ENCODE measurements at regions not wholly inside any gene's neighbourhood (a gene's known extent, or its start where the extent isn't known, plus 50 kb on each side); places are given as distances from the start of the nearest gene placed in this dataset.

DNA sequence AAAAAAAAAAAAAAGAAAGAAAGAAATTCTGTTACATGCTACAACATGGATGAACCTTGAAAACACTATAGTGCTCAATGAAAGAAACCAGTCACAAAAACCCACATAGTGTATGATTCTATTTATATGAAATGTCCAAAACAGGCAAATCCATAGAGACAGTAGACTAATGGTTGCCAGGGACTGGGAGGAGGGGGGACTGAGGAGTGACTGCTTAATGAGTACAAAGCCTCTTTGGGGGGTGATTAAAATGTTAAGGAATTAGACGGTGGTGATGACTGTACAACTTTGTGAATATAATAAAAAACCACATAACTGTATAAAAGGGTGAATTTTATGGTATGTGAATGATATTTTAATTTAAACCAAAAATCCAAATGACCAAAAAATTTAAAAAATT lies 116.0 kb upstream of the GUCA2B start:
- CTCF ChIA-PET = interaction anchor here (0.6 to 0.7 kb wide), 2 partner anchors 78 to 1253 kb away, joined by 3 read pairs; no protein-coding TSS in a partner anchor
- H3K27ac Mint-ChIP-seq (ENCODE audit: low read depth, unreplicated experiment) = no peak overlapping the region
- no peak for DNase-seq (ENCODE audit: unreplicated experiment)
- peaks cover 9% of the 10 kb centered on the region for H3K27me3 Mint-ChIP-seq (ENCODE audit: insufficient read depth, unreplicated experiment)
- POLR2A ChIA-PET = no interaction called here
- BruUV-seq (replicated peaks) = no TSS peak
- H3K36me3 Mint-ChIP-seq (ENCODE audit: insufficient read depth, unreplicated experiment) = no peaks in the 10 kb centered on the region
- intact Hi-C loops (cut with micrococcal nuclease) = loop anchor here (5.0 kb wide), 2 partner anchors 375 to 465 kb away; no protein-coding TSS in a partner anchor
- no peaks in the 10 kb centered on the region for H3K9me3 Mint-ChIP-seq (ENCODE audit: unreplicated experiment)
- H3K4me3 Mint-ChIP-seq (ENCODE audit: unreplicated experiment) = no peak overlapping the region
- H3K4me1 Mint-ChIP-seq (ENCODE audit: insufficient read depth, unreplicated experiment) = no peaks in the 10 kb centered on the region
- TF ChIP-seq, protein P1, sequence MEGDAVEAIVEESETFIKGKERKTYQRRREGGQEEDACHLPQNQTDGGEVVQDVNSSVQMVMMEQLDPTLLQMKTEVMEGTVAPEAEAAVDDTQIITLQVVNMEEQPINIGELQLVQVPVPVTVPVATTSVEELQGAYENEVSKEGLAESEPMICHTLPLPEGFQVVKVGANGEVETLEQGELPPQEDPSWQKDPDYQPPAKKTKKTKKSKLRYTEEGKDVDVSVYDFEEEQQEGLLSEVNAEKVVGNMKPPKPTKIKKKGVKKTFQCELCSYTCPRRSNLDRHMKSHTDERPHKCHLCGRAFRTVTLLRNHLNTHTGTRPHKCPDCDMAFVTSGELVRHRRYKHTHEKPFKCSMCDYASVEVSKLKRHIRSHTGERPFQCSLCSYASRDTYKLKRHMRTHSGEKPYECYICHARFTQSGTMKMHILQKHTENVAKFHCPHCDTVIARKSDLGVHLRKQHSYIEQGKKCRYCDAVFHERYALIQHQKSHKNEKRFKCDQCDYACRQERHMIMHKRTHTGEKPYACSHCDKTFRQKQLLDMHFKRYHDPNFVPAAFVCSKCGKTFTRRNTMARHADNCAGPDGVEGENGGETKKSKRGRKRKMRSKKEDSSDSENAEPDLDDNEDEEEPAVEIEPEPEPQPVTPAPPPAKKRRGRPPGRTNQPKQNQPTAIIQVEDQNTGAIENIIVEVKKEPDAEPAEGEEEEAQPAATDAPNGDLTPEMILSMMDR (IDR thresholded peaks at IDR 0.05; ENCODE audit: unreplicated experiment) = no peak

GRCh38 chr1:42035830-42036604 lies 117.2 kb upstream of the GUCA2B start:
- DNase-seq (ENCODE audit: unreplicated experiment) = peak; percentile 91
- H3K27me3 Mint-ChIP-seq (ENCODE audit: insufficient read depth, unreplicated experiment) = peaks cover 12% of the 10 kb centered on the region
- no peaks in the 10 kb centered on the region for H3K36me3 Mint-ChIP-seq (ENCODE audit: insufficient read depth, unreplicated experiment)
- POLR2A ChIA-PET = no interaction called here
- intact Hi-C loops (cut with micrococcal nuclease) = loop anchor here (1.0 to 5.0 kb wide), 3 partner anchors 224 to 464 kb away; no protein-coding TSS in a partner anchor
- TF ChIP-seq, protein P1 (IDR thresholded peaks at IDR 0.05; ENCODE audit: unreplicated experiment) = no peak
- no peak overlapping the region for H3K27ac Mint-ChIP-seq (ENCODE audit: low read depth, unreplicated experiment)
- H3K4me1 Mint-ChIP-seq (ENCODE audit: insufficient read depth, unreplicated experiment) = no peaks in the 10 kb centered on the region
- peak overlapping the region; percentile 69 for H3K4me3 Mint-ChIP-seq (ENCODE audit: unreplicated experiment)
- BruUV-seq (replicated peaks) = no TSS peak
- H3K9me3 Mint-ChIP-seq (ENCODE audit: unreplicated experiment) = no peaks in the 10 kb centered on the region
- CTCF ChIA-PET = interaction anchor here (0.5 to 0.6 kb wide), 2 partner anchors 451 to 1940 kb away, joined by 3 read pairs; no protein-coding TSS in a partner anchor

DNA sequence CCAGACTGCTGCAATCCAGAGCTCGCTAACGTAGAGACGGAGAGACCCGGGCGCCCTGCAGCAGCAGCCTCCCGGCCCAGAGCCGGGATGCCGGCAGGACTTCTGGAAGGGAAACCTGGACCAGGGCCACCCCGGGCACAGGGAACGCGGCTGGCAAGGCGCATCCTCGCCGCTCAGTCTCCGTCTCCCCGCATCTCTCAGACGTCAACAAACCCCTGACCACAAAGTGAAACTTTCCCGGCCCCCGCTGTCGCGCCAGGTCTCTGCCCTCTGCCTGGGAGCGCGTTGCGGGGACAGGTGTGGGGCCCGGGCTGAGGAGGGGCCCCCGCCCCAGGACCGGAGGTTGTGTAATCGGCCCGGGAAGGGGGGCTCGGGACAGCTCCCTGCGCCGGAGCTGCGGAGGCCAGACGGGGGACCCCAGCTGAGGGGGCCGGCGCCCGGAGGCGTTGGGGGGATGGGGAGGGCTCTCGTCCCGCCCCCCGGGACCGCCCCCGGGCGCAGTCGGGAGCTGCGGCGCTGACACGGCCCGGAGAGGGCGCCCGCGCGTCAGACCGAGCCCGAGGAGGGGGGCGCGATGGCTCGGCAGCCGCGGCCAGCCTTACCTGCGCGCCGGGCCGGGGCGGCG lies 116.6 kb upstream of the HIVEP3 start:
- BruUV-seq (replicated peaks) = no TSS peak
- peak overlapping the region; percentile 69 for H3K4me3 Mint-ChIP-seq (ENCODE audit: unreplicated experiment)
- peak; percentile 13 for DNase-seq (ENCODE audit: unreplicated experiment)
- H3K4me1 Mint-ChIP-seq (ENCODE audit: insufficient read depth, unreplicated experiment) = no peaks in the 10 kb centered on the region
- ChIA-PET CTCF (interaction anchor here (0.5 to 0.7 kb wide), 3 partner anchors 247 to 1941 kb away, joined by 3 read pairs; no protein-coding TSS in a partner anchor), POLR2A (no interaction called here)
- no peaks in the 10 kb centered on the region for H3K9me3 Mint-ChIP-seq (ENCODE audit: unreplicated experiment)
- TF ChIP-seq, protein P1 (IDR thresholded peaks at IDR 0.05; ENCODE audit: unreplicated experiment) = peak; percentile 33
- H3K27ac Mint-ChIP-seq (ENCODE audit: low read depth, unreplicated experiment) = no peak overlapping the region
- intact Hi-C loops (cut with micrococcal nuclease) = loop anchor here (5.0 kb wide), 2 partner anchors 373 to 463 kb away; no protein-coding TSS in a partner anchor
- H3K36me3 Mint-ChIP-seq (ENCODE audit: insufficient read depth, unreplicated experiment) = no peaks in the 10 kb centered on the region
- peaks cover 12% of the 10 kb centered on the region for H3K27me3 Mint-ChIP-seq (ENCODE audit: insufficient read depth, unreplicated experiment)

GRCh38 chr1:42034426-42034825 lies 115.7 kb upstream of the HIVEP3 start:
- H3K9me3 Mint-ChIP-seq (ENCODE audit: unreplicated experiment) = no peaks in the 10 kb centered on the region
- no TSS peak for BruUV-seq (replicated peaks)
- no peaks in the 10 kb centered on the region for H3K36me3 Mint-ChIP-seq (ENCODE audit: insufficient read depth, unreplicated experiment)
- no peaks in the 10 kb centered on the region for H3K4me1 Mint-ChIP-seq (ENCODE audit: insufficient read depth, unreplicated experiment)
- peaks cover 12% of the 10 kb centered on the region for H3K27me3 Mint-ChIP-seq (ENCODE audit: insufficient read depth, unreplicated experiment)
- POLR2A ChIA-PET = no interaction called here
- CTCF ChIA-PET = interaction anchor here (0.7 to 1.4 kb wide), 2 partner anchors 11 to 246 kb away, joined by 3 to 4 read pairs; no protein-coding TSS in a partner anchor
- TF ChIP-seq, protein P1 (IDR thresholded peaks at IDR 0.05; ENCODE audit: unreplicated experiment) = no peak
- intact Hi-C loops (cut with micrococcal nuclease) = no loop called here
- no peak for DNase-seq (ENCODE audit: unreplicated experiment)
- no peak overlapping the region for H3K27ac Mint-ChIP-seq (ENCODE audit: low read depth, unreplicated experiment)
- H3K4me3 Mint-ChIP-seq (ENCODE audit: unreplicated experiment) = peak overlapping the region; percentile 69

Data from MCF 10A (cell line).